ENCODE measurements at regions not wholly inside any gene's neighbourhood (a gene's known extent, or its start where the extent isn't known, plus 50 kb on each side); places are given as distances from the start of the nearest gene placed in this dataset.

DNA sequence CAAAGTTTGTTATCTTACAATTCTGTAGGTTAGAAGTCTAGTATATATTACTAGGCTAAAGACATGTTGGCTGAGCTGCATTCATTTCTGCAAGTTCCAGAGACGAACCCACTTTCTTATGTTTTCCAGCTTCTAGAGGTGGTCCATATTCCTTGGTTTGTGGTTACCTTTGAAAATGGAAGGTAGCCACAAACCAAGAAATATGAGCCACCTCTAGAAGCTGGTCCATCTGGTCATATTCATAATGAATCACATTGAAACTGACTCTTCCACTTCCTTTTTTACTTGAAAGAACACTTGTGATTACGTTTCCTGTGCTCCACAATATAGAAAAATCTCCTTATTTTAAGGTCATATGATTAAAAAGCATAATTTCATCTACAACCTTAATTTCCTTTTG lies 943.0 kb upstream of the PCDH9 start:
- H3K36me3 Mint-ChIP-seq (ENCODE audit: low read depth) = no peaks in the 10 kb centered on the region
- TF ChIP-seq, protein P1, sequence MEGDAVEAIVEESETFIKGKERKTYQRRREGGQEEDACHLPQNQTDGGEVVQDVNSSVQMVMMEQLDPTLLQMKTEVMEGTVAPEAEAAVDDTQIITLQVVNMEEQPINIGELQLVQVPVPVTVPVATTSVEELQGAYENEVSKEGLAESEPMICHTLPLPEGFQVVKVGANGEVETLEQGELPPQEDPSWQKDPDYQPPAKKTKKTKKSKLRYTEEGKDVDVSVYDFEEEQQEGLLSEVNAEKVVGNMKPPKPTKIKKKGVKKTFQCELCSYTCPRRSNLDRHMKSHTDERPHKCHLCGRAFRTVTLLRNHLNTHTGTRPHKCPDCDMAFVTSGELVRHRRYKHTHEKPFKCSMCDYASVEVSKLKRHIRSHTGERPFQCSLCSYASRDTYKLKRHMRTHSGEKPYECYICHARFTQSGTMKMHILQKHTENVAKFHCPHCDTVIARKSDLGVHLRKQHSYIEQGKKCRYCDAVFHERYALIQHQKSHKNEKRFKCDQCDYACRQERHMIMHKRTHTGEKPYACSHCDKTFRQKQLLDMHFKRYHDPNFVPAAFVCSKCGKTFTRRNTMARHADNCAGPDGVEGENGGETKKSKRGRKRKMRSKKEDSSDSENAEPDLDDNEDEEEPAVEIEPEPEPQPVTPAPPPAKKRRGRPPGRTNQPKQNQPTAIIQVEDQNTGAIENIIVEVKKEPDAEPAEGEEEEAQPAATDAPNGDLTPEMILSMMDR (IDR thresholded peaks at IDR 0.05) = no peak
- no peaks in the 10 kb centered on the region for H3K27me3 Mint-ChIP-seq (ENCODE audit: low read depth, poor library complexity)
- H3K9me3 Mint-ChIP-seq = no peaks in the 10 kb centered on the region
- no peaks in the 10 kb centered on the region for H3K4me1 Mint-ChIP-seq
- H3K27ac Mint-ChIP-seq = no peak overlapping the region
- H3K4me3 Mint-ChIP-seq = no peak overlapping the region
- no peak for DNase-seq

- no peak for DNase-seq
- no peak overlapping the region for H3K27ac Mint-ChIP-seq
- TF ChIP-seq, protein P1 (IDR thresholded peaks at IDR 0.05) = no peak
- H3K4me1 Mint-ChIP-seq = no peaks in the 10 kb centered on the region
- no peaks in the 10 kb centered on the region for H3K27me3 Mint-ChIP-seq (ENCODE audit: low read depth, poor library complexity)
- H3K36me3 Mint-ChIP-seq (ENCODE audit: low read depth) = no peaks in the 10 kb centered on the region
- no peaks in the 10 kb centered on the region for H3K9me3 Mint-ChIP-seq
- H3K4me3 Mint-ChIP-seq = no peak overlapping the region
Measured at GRCh38 chr13:68170961-68171360, 940.8 kb upstream of the PCDH9 start.

- H3K9me3 Mint-ChIP-seq = no peaks in the 10 kb centered on the region
- DNase-seq = no peak
- no peaks in the 10 kb centered on the region for H3K36me3 Mint-ChIP-seq (ENCODE audit: low read depth)
- no peak overlapping the region for H3K27ac Mint-ChIP-seq
- no peak overlapping the region for H3K4me3 Mint-ChIP-seq
- TF ChIP-seq, protein P1 (IDR thresholded peaks at IDR 0.05) = no peak
- H3K27me3 Mint-ChIP-seq (ENCODE audit: low read depth, poor library complexity) = no peaks in the 10 kb centered on the region
- no peaks in the 10 kb centered on the region for H3K4me1 Mint-ChIP-seq
Measured at GRCh38 chr13:68168448-68168847, 938.3 kb upstream of the PCDH9 start.

DNA sequence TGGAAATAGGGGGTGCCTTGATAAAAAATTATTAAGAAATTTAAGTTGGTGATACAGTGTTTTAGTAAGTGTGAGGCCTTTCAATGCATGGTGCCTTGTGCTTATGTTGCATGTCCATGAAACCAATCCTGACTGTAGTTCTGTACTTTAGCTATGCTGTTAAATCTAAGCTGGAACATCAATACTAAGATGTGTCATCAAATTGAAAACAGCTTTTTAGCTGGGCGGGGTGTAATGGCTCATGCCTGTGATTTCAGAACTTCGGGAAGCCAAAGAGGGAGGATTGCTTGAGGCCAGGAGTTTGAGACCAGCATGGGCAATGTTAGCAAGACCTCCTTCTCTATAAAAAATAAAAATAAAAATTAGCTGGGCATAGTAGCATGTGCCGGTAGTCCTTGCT lies 930.3 kb upstream of the PCDH9 start:
- H3K9me3 Mint-ChIP-seq = peaks cover 8% of the 10 kb centered on the region
- no peak overlapping the region for H3K27ac Mint-ChIP-seq
- H3K36me3 Mint-ChIP-seq (ENCODE audit: low read depth) = no peaks in the 10 kb centered on the region
- H3K4me3 Mint-ChIP-seq = no peak overlapping the region
- no peak for DNase-seq
- H3K4me1 Mint-ChIP-seq = no peaks in the 10 kb centered on the region
- TF ChIP-seq, protein P1 (IDR thresholded peaks at IDR 0.05) = no peak
- H3K27me3 Mint-ChIP-seq (ENCODE audit: low read depth, poor library complexity) = no peaks in the 10 kb centered on the region

DNA sequence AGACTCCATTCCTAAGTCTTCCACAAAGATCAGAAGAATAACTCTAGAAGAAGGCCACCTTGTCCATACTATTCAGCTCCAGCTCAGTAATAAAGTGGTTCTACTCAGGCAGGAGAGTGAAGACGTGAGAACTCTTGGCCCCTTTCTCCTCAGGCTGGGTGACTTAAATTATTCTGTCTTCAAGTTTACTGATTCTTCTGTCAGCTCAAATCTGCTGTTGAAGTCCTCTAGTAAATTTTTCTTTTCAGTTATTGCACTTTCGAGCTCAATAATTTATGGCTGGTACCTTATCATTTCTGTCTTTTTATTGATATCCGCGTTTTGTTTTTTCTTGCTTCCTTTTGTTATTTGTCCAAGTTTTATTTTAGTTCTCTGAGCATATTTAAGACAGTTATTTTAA lies 922.3 kb upstream of the PCDH9 start:
- peaks cover 5% of the 10 kb centered on the region for H3K36me3 Mint-ChIP-seq (ENCODE audit: low read depth)
- H3K4me1 Mint-ChIP-seq = no peaks in the 10 kb centered on the region
- H3K27ac Mint-ChIP-seq = no peak overlapping the region
- DNase-seq = no peak
- H3K27me3 Mint-ChIP-seq (ENCODE audit: low read depth, poor library complexity) = no peaks in the 10 kb centered on the region
- TF ChIP-seq, protein P1 (IDR thresholded peaks at IDR 0.05) = no peak
- H3K9me3 Mint-ChIP-seq = peaks cover 23% of the 10 kb centered on the region
- H3K4me3 Mint-ChIP-seq = no peak overlapping the region

- Mint-ChIP-seq H3K9me3 (no peaks in the 10 kb centered on the region), H3K27me3 (ENCODE audit: low read depth, poor library complexity) (no peaks in the 10 kb centered on the region), H3K4me1 (no peaks in the 10 kb centered on the region), H3K27ac (no peak overlapping the region), H3K36me3 (ENCODE audit: low read depth) (no peaks in the 10 kb centered on the region), H3K4me3 (no peak overlapping the region)
- DNase-seq = no peak
- TF ChIP-seq, protein P1 (IDR thresholded peaks at IDR 0.05) = no peak
Measured at GRCh38 chr13:68145852-68146251, 915.7 kb upstream of the PCDH9 start.

Measured in nephron progenitor cell (in vitro differentiated cells).